GM12891 (cell line): ENCODE measurements at regions not wholly inside any gene's neighbourhood (a gene's known extent, or its start where the extent isn't known, plus 50 kb on each side); places are given as distances from the start of the nearest gene placed in this dataset.

Experiments
- POLR2A ChIP-seq: IDR thresholded peaks from 2 replicates; pipeline ENCODE4 v1.6.1; 2011; ENCODE audit warnings: low read depth, low read length, control low read depth
- POU2F2 ChIP-seq: IDR thresholded peaks from 2 replicates; pipeline ENCODE4 v1.6.1; 2011; ENCODE audit warnings: low read depth, mild to moderate bottlenecking, control low read depth, low read length, moderate library complexity

DNA sequence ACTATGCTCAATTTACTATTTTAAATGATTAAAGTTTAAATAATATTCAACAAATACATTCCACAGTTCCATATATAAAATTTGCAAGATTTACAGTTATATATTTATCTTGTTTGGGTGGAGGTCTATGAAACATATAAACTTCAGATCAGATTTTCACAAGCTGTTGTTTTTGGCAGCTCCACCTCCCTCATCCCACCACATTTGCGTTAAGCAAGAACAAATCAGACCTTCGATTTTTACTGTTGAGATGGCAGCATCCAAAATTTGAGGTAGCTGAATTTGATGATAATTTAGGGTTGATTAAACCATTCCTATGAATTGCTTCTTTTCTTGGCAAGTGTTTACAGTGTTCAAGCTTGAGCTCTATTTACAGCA, 986.4 kb downstream of the REEP3 start:
- no peak for TF ChIP-seq POLR2A
- TF ChIP-seq POU2F2: no peak
